DMS79 (cell line): ENCODE measurements at regions not wholly inside any gene's neighbourhood (a gene's known extent, or its start where the extent isn't known, plus 50 kb on each side); places are given as distances from the start of the nearest gene placed in this dataset.
"Not testable (repeated sequence)": the region's sequence is repeated elsewhere in the genome, so short reads cannot be mapped to it uniquely, and the experiment has no call there.

Experiments used
- DNase-seq: peaks from one replicate; lab custom pipeline; 2025; lab: John Stamatoyannopoulos, UW

- DNase-seq: no peak
Measured at GRCh38 chr11:129503646-129504045, 128.0 kb downstream of the BARX2 start.

GRCh38 chr11:129505266-129505665 lies 129.6 kb downstream of the BARX2 start:
- no peak for DNase-seq

GRCh38 chr11:129508163-129508562 lies 132.5 kb downstream of the BARX2 start:
- no peak for DNase-seq

- no peak for DNase-seq
Measured at GRCh38 chr11:129528296-129528695, 152.6 kb downstream of the BARX2 start.

GRCh38 chr11:129530154-129530895 lies 154.7 kb downstream of the BARX2 start:
- DNase-seq: no peak

GRCh38 chr11:129533395-129533794 lies 157.7 kb downstream of the BARX2 start:
- DNase-seq: no peak

- no peak for DNase-seq
Measured at GRCh38 chr11:129536338-129536737, 160.7 kb downstream of the BARX2 start.

GRCh38 chr11:129538323-129538722 lies 162.7 kb downstream of the BARX2 start:
- DNase-seq: no peak

- no peak for DNase-seq
Measured at GRCh38 chr11:129543515-129544290, 168.1 kb downstream of the BARX2 start.

GRCh38 chr11:129544691-129545090 lies 169.0 kb downstream of the BARX2 start:
- no peak for DNase-seq

GRCh38 chr11:129546266-129546665 lies 170.6 kb downstream of the BARX2 start:
- DNase-seq: no peak

- no peak for DNase-seq
Measured at GRCh38 chr11:129557421-129557820, 181.8 kb downstream of the BARX2 start.

GRCh38 chr11:129569007-129569406 lies 193.4 kb downstream of the BARX2 start:
- no peak for DNase-seq

GRCh38 chr11:129572667-129573066 lies 197.0 kb downstream of the BARX2 start:
- not testable (repeated sequence) for DNase-seq

GRCh38 chr11:129573161-129573560 lies 197.5 kb downstream of the BARX2 start:
- DNase-seq: no peak

- no peak for DNase-seq
Measured at GRCh38 chr11:129574431-129574830, 198.8 kb downstream of the BARX2 start.

- no peak for DNase-seq
Measured at GRCh38 chr11:129576652-129577051, 201.0 kb downstream of the BARX2 start.

GRCh38 chr11:129578006-129578405 lies 202.4 kb downstream of the BARX2 start:
- no peak for DNase-seq

- no peak for DNase-seq
Measured at GRCh38 chr11:129580278-129580677, 204.6 kb downstream of the BARX2 start.

- DNase-seq: no peak
Measured at GRCh38 chr11:129584316-129584715, 208.7 kb downstream of the BARX2 start.

GRCh38 chr11:129589190-129589860 lies 213.7 kb downstream of the BARX2 start:
- no peak for DNase-seq

GRCh38 chr11:129590030-129590752 lies 214.5 kb downstream of the BARX2 start:
- no peak for DNase-seq
